Dermis blood vessel endothelial cell (primary cell): ENCODE measurements at regions not wholly inside any gene's neighbourhood (a gene's known extent, or its start where the extent isn't known, plus 50 kb on each side); places are given as distances from the start of the nearest gene placed in this dataset.

Experiments used
- DNase-seq: peaks from one replicate; pipeline ENCODE4 v3.0.0; 2010

DNA sequence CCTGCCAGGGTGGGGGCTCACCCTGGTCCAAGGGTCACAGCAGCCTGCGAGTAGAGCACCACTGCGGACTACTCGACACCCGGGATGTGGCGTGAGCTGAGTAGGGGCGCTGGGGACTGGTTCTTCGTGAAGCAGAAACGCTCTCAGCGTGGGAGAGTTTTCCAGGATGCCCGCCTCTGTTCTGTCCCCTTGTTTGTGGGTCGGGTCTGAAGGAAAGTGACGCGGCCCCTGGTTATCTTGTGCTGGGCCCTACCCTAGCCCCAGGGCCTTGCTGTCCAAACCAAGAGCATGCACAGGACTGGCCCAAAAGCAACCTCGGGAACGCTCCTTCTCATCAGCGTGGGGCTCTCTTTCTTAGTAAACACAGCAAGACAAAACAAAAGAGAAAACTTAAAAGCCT lies 303.3 kb downstream of the IRF8 start:
- DNase-seq = no peak

DNA sequence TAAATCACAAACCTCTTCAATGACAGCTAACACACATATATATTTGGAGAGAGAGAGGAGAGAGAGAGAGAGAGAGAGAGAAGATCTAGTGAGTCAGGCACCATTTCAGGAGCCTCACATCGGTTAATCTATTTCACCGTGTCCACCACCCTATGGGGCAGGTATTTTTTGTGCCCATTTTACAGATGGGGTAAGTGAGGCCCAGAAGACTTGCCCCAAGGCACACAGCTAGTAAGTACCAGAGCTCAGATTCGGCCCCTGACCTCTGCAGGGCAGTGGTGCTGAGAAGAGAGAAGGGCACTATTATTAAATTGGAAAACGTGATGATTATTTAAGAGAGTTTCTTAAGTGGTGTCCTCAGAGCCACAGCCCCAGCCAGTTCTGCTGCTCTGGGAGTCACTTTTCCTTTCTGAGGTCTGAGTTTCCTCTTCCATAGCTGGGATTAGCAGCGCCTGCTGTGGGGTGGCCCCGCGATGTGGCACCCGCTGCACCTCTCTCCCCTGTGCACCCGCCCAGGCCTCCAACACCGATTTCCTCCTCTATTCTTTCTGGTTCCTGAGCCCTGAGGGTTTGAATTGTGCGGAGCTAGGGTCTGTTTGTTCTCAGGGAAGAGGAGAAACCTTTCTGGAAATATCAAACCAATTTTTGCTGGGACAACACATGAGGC lies 303.9 kb downstream of the IRF8 start:
- no peak for DNase-seq

GRCh38 chr16:86203557-86204275 lies 304.8 kb downstream of the IRF8 start:
- no peak for DNase-seq

DNA sequence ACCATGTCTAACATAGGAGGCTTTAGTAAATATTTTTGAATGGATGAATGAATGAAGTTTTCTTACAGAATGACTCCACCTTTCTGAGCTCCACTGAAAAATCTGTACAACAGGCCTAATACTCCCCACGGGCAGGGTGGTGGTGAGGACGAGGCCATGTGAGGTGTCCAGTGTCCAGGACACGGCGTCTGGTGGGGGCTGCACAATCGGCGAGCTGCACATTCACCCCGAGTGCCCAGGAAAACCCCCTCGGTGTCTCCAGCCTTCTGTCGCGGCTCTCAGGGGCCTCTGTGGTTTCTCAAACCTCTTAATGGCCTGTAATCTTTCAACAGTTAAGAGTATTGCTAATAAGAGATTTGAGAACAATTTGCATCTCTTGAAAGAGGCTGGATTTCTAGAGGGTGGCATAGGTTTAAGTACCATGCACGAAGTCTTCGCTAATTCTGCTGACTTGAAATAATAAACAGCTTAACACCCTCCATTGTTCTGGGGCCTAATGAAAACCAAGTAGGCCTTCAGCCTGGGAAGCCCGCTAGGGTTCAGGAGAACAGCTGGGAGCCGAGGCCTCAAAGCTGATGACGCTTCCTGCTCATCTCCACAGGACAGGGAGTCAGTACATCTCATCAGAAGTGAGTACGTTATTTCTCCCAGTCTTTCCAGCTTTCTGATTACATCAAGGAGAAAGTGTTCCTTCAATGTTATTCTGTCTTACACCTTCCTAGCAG lies 304.6 kb upstream of the FOXF1 start:
- DNase-seq = no peak

DNA sequence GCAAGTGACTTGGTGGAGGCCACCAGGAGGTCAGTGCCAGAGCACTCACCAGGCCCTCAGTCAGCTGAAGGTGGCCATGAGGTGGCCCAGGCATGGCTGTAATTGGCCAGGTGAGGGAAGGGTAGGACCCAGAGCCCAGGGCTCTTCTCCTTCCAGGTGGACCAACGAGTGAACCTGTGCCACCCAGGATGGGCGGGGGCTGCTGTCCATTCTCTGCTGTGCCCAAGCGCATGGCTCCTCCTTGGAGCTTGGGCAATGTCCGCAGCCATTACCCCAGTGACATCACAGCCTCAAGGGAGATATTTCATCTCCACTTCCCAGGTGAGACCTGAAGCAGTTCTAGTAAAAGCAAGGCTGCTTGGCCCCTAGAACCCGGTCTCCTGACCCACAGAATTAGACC lies 303.0 kb upstream of the FOXF1 start:
- no peak for DNase-seq

GRCh38 chr16:86209202-86209601 lies 301.1 kb upstream of the FOXF1 start:
- no peak for DNase-seq

DNA sequence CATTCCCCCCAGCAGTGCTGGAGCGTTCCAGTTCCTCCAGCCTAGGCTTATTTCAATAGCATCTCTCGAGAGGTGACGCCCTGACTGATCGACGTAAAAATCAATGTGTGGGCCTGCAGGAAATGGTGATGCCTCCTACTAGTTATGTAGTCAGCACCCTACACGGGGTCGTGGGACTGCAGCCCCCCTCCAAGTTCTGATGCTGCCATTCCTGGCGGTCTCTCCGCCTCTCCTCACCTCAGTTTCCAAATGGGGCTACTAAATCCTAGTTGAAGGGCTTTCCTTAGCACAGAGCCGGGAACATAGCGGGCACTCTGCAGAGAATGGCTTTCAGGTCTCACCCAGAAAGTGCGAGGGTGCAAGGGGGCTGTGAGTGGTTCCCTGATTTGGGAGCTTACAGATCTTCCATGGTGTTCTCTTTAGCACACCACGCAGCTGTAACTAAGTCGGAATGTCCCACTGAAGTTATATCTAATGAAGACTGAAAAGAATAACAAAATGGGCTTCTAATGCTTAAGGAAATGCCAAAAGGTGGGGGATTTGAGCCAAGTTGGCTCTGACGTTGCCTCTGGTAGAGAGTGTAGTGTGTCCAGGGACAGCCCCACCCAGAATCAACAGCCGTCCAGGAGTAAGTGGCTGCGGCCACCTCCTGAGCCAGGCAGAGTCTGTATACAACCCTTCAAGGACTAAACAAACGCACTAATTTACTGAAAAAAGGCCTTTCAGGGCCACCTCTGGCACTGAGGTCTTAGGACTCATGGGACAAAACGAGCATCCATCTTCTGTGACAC lies 299.7 kb upstream of the FOXF1 start:
- no peak for DNase-seq

- no peak for DNase-seq
These were observed 299.1 kb upstream of the FOXF1 start for GRCh38 chr16:86211265-86211664.

- no peak for DNase-seq
These were observed 298.5 kb upstream of the FOXF1 start for GRCh38 chr16:86211800-86212199.

DNA sequence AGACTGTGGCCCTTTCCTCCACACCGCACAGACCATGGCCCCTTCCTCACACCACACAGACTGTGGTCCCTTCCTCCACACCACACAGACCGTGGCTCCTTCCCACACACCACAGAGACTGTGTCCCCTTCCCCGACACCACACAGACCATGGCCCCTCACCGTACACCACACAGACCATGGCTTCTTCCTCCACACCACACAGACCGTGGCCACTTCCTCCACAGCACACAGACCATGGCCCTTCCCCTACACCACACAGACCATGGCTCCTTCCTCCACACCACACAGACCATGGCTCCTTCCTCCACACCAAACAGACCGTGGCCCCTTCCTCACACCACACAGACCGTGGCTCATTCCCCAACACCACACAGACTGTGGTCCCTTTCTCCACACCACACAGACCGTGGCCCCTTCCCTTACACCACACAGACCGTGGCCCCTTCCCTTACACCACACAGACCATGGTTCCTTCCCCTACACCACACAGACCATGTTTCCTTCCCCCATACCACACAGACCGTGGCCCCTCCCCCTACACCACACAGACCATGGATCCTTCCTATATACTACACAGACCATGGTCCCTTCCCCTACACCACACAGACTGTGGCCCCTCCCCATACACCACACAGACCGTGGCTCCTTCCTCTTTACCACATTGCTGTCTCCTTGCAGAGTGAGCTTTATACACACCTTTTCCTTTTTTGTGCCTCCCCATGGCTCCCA lies 297.5 kb upstream of the FOXF1 start:
- DNase-seq = no peak

- no peak for DNase-seq
These were observed 296.7 kb upstream of the FOXF1 start for GRCh38 chr16:86213437-86214205.

- DNase-seq = no peak
These were observed 295.7 kb upstream of the FOXF1 start for GRCh38 chr16:86214326-86215232.

DNA sequence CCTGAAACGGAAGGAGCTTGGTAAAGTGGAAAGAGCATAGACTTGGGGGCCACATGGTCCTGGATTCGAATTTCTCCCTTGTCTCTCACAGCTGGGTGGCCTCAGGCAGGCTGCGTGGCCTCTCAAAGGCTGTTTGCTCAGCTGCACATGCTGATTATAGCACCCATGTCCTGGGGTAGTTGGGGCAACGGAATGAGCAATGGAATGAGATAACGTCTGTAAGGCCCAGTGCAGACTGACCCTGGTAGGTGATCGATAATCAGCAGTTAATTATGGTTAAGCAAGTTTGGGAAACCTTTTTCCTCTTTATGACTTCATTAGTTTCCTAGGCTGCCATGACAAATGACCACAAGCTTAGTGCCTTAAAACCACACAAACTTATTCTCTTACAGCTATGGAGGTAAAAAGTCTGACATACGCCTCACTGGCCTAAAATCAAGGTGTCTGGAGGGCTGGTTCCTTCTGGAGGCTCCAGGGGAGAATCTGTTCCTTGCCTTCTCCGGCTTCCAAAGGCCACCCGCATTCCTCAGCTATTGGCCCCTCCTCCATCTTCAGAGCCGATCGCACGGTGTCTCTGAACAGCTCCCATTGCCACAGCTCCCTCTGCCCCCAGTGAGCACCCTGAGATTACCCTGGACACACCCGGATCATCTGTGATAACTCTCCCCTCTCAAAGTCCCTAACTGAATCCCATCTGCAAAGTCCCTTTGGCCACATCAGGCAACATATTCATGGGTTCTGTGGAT lies 294.9 kb upstream of the FOXF1 start:
- no peak for DNase-seq

- DNase-seq = no peak
These were observed 294.2 kb upstream of the FOXF1 start for GRCh38 chr16:86215979-86216585.

- DNase-seq = no peak
These were observed 293.7 kb upstream of the FOXF1 start for GRCh38 chr16:86216591-86216990.

DNA sequence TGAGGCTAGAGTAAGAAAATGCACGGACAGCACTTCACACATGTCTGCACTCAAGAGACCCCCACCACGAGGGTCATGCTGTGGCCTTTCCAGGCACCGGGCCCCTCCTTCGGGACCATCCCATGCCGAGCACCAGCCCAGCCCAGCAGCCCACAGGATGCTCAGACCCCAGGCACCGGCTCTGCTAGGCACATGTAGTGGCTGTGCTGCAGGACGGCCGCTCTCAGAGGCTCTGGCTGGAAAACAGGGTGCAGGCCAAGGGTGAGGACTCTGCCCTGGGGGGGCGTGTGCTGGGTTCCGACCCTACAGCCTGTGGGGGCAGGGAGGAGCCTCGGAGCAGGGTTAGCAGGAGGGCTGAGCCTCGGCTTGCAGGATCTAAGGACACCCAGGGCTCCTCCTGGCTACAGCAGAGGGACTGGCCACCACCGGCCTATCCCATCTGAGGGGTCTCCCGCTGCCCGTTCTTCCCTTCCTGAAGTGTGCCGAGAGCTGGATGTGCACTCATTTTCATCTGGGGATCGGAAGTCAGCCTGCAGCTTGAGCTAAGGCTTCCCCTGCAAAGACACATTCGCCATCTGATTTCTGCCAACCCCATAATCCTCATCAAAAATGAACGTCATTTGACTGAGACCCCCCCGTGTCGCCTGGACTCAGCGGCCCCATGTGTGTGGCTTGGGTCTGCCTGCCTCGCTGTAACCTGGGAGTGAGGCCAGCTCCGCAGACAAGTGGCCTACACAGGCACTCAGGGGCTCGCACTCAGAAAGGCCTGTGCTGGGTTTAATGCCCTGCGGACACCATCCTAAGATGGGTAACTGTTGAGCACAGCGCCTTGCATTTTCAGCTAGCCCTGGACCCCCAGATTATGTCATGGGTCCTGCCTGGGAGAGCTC lies 293.1 kb upstream of the FOXF1 start:
- no peak for DNase-seq

- no peak for DNase-seq
These were observed 292.4 kb upstream of the FOXF1 start for GRCh38 chr16:86217891-86218270.

DNA sequence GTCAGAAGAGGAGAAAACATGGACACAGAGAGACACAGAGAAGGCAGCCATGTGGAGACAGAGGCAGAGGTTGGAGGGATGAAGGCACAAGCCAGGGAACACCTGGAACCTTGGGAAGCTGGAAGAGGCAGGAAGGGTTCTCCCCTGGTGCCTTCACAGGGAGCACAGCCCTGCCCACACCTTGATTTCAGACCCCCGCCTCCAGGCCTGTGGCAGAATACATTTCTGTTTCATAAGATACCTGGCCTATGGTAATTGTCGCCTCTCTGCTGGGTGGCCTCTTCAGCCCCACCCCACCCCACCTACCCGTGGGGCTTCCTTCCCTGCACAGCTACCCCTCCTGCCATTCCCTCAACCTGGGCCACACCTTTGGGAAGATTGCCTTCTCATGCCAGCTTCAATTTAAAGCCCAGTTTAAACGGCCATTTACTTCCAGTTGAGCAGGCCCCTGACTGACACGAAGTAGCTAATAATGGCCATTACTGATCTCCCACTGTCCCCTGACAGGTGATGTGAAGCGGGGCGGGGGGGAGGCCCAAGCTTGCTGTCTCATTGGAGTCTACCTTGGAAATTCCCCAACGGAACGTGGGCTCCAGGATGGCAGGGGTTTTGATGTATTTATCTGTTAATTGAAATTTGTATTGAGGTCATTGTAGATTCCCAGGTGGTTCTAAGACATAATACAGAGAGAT lies 291.7 kb upstream of the FOXF1 start:
- DNase-seq = no peak
